Activated naive CD8-positive, alpha-beta T cell treated with anti-CD3 and anti-CD28 coated beads, Interleukin-2, amount 10 ng/mL, durations not matched to agents 7 days and 5 days (primary cell): ENCODE measurements at regions not wholly inside any gene's neighbourhood (a gene's known extent, or its start where the extent isn't known, plus 50 kb on each side); places are given as distances from the start of the nearest gene placed in this dataset.

Experiments
- ATAC-seq: fragments of 150-1000 bp; cut with Tn5 transposase; one replicate; pipeline ENCODE4 v1.10.0; 2021; ENCODE audit warnings: low read depth, moderate library complexity
- POLR2A ChIA-PET: fragments of 350-600 bp; sonication (Branson Sonifier 250); formaldehyde crosslinking; loops from one replicate; lab custom pipeline; 2021; ENCODE audit warnings: antibody characterized with exemption; lab: Charles Lee
- DNase-seq: peaks from one replicate; pipeline ENCODE4 v3.0.0; 2021
- H3K27ac Mint-ChIP-seq: one replicate; pipeline ENCODE4 v1.8.0; 2022; ENCODE audit warnings: mild to moderate bottlenecking, mixed read lengths
- H3K27me3 Mint-ChIP-seq: one replicate; pipeline ENCODE4 v1.8.0; 2022; ENCODE audit warnings: mild to moderate bottlenecking, moderate library complexity, mixed read lengths
- H3K36me3 Mint-ChIP-seq: one replicate; pipeline ENCODE4 v1.8.0; 2021; ENCODE audit warnings: mild to moderate bottlenecking, mixed read lengths
- H3K4me1 Mint-ChIP-seq: one replicate; pipeline ENCODE4 v1.8.0; 2021; ENCODE audit warnings: mixed read lengths
- H3K4me3 Mint-ChIP-seq: one replicate; pipeline ENCODE4 v1.8.0; 2022; ENCODE audit warnings: mild to moderate bottlenecking, moderate library complexity, mixed read lengths
- H3K9me3 Mint-ChIP-seq: one replicate; pipeline ENCODE4 v1.8.0; 2021; ENCODE audit warnings: mixed read lengths

DNA sequence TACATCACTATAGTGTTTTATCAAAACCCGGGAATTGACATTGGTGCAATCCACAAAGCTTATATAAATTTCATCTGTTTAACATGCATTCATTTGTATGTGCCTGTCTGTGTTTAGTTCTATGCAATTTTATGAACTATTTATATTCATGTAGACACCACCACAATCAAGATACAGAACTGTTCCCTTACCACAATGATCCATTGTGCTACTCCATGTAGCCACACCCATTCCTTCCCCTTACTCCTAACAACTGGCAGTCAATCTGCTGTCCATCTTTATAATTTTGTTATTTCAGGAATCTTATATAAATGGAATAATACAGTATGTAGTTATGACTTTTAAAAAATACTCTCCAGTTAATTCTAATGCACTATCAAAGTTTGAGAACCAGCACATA, 389.5 kb downstream of the HTR1A start:
- Mint-ChIP-seq H3K9me3 (peaks cover 3% of the 10 kb centered on the region), H3K27ac (no peak overlapping the region), H3K4me1 (no peaks in the 10 kb centered on the region), H3K4me3 (no peak overlapping the region), H3K36me3 (no peaks in the 10 kb centered on the region), H3K27me3 (no peaks in the 10 kb centered on the region)
- DNase-seq (no peak), ATAC-seq (no peak)
- POLR2A ChIA-PET = no interaction called here

DNA sequence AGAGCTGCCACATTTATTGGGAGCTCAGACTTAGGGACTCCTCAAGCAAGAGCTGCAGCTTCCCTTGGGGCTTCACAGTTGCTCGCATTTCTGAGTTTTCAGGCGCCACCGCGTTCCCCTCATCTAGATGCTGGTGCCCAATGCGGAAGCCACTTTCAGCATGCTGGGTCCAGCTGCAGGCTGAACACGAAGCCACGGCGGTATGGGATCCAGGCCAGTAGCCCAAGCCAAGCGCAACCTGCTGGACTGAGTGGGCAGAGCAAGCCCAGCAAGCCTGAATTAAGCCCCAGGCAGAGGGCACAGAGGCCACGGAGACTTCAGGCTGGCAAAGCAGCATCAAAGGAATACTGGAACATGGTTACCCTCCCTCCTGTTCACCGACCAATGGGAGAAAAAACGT, 391.5 kb downstream of the HTR1A start:
- Mint-ChIP-seq H3K27ac (no peak overlapping the region), H3K9me3 (peaks cover 3% of the 10 kb centered on the region), H3K27me3 (no peaks in the 10 kb centered on the region), H3K36me3 (no peaks in the 10 kb centered on the region), H3K4me3 (no peak overlapping the region), H3K4me1 (no peaks in the 10 kb centered on the region)
- DNase-seq = no peak
- POLR2A ChIA-PET = no interaction called here
- no peak for ATAC-seq

DNA sequence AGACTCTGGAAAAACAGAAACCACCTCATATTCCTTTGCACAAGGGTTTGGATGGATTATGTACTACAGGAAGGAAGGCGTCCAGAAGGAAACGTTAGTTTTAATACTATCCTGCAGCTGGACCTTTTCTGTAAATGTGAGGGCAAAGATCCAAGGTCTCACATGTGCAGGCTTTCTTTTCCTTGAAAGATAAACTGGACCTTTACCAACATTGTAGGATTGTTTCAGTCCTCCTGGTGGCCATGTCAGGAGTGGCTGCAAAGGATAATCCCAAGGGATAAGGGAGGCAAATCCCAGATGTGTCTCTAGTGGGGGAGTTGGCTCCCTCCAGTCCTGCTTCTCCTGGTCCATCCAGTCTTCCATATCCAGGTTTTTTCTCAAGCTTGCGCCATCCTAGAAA, 397.5 kb downstream of the HTR1A start:
- H3K9me3 Mint-ChIP-seq = peaks cover 9% of the 10 kb centered on the region
- POLR2A ChIA-PET = no interaction called here
- H3K4me3 Mint-ChIP-seq = no peak overlapping the region
- ATAC-seq (no peak), DNase-seq (no peak)
- H3K27ac Mint-ChIP-seq = no peak overlapping the region
- no peaks in the 10 kb centered on the region for H3K27me3 Mint-ChIP-seq
- H3K36me3 Mint-ChIP-seq = no peaks in the 10 kb centered on the region
- H3K4me1 Mint-ChIP-seq = no peaks in the 10 kb centered on the region

DNA sequence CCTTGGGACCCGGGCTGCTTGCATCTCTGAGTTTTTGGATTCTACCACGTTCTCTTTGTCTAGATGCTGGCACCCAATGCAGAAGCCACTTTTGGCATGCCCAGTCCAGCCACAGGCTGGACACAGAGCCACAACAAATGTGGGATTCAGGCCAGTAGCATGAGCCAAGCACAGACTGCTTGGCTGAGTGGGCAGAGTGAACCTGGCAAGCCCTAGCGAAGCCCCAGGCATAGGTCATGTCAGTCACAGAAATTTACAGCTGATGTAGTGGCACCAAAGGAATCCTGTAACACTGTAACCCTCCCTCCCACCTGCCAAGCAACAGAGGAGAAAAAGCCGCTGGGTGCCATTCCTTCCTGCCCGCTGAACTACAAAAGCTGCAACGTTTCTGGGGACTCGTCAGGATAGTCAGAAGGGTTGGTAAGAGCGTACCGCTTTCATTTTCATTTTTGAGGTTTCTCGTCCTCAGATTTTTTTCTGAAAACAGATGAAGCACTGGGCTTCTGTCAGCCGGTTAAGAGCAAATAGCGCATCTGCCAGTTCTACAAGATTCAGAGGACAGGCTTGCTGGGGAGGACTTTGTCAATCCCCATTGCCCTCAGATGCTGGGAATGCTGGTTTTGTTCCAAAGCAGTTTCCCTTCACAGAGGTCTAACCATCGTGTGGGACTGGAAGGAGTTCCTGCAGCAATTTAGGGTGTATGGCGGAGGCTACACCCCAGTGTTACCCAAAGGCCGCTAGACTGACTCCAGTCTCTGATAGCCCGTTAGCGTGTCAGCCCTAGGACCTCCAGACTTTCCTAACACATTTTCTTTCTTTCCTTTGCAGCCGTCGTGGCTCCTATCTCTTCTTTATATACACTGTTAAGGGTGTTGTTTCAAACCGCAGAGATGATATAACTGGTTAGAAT, 399.0 kb downstream of the HTR1A start:
- Mint-ChIP-seq H3K27ac (no peak overlapping the region), H3K9me3 (peaks cover 7% of the 10 kb centered on the region), H3K36me3 (no peaks in the 10 kb centered on the region), H3K4me1 (no peaks in the 10 kb centered on the region), H3K4me3 (no peak overlapping the region), H3K27me3 (no peaks in the 10 kb centered on the region)
- POLR2A ChIA-PET = no interaction called here
- DNase-seq (no peak), ATAC-seq (no peak)

DNA sequence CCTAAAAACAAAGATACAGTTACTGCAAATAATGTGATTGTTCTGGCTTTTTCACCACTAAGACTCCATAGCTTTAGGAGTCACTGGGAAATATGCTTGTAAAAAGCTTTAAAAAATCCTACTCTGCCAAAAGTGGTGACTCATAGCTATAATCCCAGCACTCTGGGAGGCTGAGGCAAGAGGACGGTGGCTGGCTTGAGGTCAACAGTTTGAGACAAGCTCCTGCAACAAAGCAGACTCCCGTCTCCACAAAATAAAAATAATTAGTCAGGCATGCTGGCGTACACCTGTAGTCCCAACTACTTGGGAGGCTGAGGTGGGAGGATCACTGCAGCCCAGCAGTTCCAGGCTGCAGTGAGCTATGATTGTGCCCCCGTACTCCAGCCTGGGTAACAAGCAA, 406.4 kb downstream of the HTR1A start:
- no peak overlapping the region for H3K27ac Mint-ChIP-seq
- POLR2A ChIA-PET = no interaction called here
- H3K4me1 Mint-ChIP-seq = no peaks in the 10 kb centered on the region
- ATAC-seq (no peak), DNase-seq (no peak)
- H3K4me3 Mint-ChIP-seq = no peak overlapping the region
- H3K36me3 Mint-ChIP-seq = no peaks in the 10 kb centered on the region
- no peaks in the 10 kb centered on the region for H3K27me3 Mint-ChIP-seq
- peaks cover 2% of the 10 kb centered on the region for H3K9me3 Mint-ChIP-seq

DNA sequence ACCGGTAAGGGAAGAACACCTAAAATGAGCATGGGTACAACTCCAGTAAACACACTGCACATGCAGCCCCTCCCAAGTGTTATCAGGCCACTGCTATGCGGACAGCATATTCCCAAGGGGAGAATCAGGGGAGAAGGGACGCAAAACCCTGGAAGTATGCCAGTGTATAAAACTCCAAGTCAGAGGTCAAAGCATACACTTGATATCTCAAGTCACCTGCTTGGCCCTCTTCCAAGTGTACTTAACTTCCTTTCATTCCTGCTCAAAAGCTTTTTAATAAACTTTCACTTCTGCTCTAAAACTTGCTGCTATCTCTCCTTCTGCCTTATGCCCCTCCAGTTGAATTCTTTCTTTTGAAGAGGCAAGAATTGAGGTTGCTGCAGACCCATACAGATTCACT, 408.1 kb downstream of the HTR1A start:
- no peaks in the 10 kb centered on the region for H3K9me3 Mint-ChIP-seq
- no peak for DNase-seq
- no peak for ATAC-seq
- no peaks in the 10 kb centered on the region for H3K27me3 Mint-ChIP-seq
- no peaks in the 10 kb centered on the region for H3K4me1 Mint-ChIP-seq
- H3K27ac Mint-ChIP-seq = no peak overlapping the region
- POLR2A ChIA-PET = no interaction called here
- H3K4me3 Mint-ChIP-seq = no peak overlapping the region
- no peaks in the 10 kb centered on the region for H3K36me3 Mint-ChIP-seq

DNA sequence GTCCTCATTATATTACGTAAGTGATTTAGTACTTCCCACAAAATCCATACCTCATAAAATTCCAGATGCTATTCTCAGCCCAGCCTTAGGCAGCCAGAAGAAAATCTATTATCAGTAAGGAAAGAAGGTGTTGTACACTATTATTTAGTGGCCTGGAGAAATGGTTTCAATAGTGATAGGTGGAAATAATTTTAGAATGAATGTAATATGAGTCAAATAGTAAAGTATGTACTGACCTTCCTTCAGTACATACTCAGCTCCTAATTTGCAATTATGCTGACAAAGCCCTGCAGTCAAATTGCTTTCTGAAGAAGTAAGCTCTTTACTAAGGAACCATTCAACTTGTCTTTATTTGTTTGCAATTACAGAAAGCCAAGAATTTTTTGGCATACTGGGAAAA, 409.2 kb downstream of the HTR1A start:
- H3K9me3 Mint-ChIP-seq = no peaks in the 10 kb centered on the region
- H3K4me3 Mint-ChIP-seq = no peak overlapping the region
- POLR2A ChIA-PET = no interaction called here
- ATAC-seq = no peak
- H3K36me3 Mint-ChIP-seq = no peaks in the 10 kb centered on the region
- H3K27ac Mint-ChIP-seq = no peak overlapping the region
- no peaks in the 10 kb centered on the region for H3K4me1 Mint-ChIP-seq
- DNase-seq = no peak
- H3K27me3 Mint-ChIP-seq = no peaks in the 10 kb centered on the region

DNA sequence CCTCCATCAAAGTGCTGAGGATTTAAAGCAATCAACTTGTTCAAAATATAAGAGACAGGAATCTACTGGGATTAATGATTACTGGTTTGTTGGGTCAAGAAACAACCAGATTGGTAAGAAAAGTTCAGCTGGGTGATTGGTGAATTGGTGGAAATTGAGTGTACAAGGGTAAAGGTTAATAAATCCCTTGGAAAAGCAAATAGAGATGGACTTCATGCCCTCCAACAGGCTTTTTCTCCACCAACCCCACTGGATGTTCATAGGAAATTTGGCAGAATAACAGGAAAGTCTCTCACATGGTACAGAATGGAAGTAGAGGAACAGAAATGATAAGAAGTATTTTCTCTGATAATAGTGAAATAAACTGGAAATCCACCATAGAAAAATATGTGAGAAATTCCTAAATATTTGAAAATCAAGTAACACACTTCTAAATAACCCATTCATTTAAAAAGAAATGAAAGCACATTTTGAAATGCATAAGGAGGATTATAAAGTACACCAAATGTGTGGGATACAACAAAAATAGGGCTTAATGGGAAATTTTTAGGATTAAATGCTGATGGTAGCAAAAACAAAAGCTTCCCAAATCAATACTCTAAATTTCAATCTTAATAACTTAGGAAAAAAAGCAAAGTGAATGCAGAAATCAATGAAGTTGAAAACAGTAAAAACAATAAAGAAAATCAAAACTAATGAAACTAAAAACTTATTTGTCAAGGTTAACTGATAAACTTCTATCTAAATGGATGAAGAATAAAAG, 426.2 kb downstream of the HTR1A start:
- no peaks in the 10 kb centered on the region for H3K36me3 Mint-ChIP-seq

DNA sequence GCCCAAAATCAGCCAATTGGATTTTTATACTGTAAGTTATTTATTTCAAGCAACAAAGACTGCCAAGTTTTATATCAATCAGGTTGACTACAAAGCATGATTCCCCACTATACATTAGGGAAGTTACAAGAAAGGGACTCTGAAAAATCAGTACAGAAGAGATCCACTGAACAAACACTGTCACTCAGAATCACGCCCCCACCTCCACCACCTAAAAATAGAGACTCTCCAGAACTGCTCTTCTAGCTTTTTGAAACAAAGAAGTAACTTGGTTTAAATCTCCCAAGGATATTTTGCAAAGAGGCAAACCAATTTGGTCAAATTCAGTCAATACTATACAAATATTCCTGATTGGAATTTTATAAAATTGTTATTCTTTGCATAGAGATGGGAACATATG, 438.0 kb downstream of the HTR1A start:
- no peak for DNase-seq
- peaks cover 11% of the 10 kb centered on the region for H3K9me3 Mint-ChIP-seq
- no peaks in the 10 kb centered on the region for H3K27me3 Mint-ChIP-seq
- H3K4me3 Mint-ChIP-seq = no peak overlapping the region
- H3K27ac Mint-ChIP-seq = no peak overlapping the region
- H3K4me1 Mint-ChIP-seq = no peaks in the 10 kb centered on the region
- H3K36me3 Mint-ChIP-seq = no peaks in the 10 kb centered on the region
- POLR2A ChIA-PET = no interaction called here
- no peak for ATAC-seq

More for the DNA sequence above, 426.2 kb downstream of the HTR1A start:
- Mint-ChIP-seq H3K4me1 (no peaks in the 10 kb centered on the region), H3K9me3 (no peaks in the 10 kb centered on the region), H3K27ac (no peak overlapping the region), H3K27me3 (no peaks in the 10 kb centered on the region), H3K4me3 (no peak overlapping the region)
- ATAC-seq = no peak
- POLR2A ChIA-PET = no interaction called here
- DNase-seq = no peak

DNA sequence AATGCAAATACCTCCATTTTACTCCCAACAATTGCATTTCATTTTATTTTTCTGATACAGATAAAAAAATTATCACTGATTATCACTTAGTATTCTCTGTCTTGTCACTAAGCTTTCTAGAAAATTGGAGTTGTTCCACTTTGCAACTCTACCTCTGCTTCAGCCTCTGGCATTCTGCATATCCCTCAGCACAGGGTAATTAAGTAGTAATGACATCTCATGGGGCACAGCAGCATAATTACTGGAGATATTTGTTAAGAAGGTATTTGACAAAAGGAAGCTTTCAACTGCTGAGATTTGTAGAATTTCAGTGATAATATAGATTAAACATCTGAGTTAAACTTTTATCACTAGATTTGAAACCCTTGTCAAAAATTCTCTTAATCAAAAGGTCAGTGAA, 446.2 kb downstream of the HTR1A start:
- peaks cover 3% of the 10 kb centered on the region for H3K9me3 Mint-ChIP-seq

DNA sequence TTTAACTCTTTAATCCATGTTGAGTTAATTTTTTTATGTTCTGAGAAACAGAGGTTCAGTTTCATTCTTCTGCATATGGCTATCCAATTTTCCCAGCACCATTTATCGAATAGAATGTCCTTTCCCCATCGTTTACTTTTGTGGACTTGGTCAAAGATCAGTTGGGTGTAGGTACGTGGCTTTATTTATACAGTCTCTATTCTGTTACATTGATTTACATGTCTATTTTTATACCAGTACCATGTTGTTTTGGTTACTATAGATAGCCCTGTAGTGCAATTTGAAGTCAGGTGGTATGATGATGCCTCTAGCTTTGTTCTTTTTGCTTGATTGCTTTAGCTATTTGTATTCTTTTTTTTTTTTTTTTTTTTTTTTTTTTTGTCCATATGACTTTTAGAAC, 462.0 kb downstream of the HTR1A start:
- Mint-ChIP-seq H3K27me3 (no peaks in the 10 kb centered on the region), H3K4me1 (no peaks in the 10 kb centered on the region), H3K36me3 (no peaks in the 10 kb centered on the region), H3K4me3 (no peak overlapping the region), H3K9me3 (no peaks in the 10 kb centered on the region), H3K27ac (no peak overlapping the region)
- DNase-seq = no peak
- ATAC-seq = no peak
- POLR2A ChIA-PET = no interaction called here

More for the DNA sequence above, 446.2 kb downstream of the HTR1A start:
- no peaks in the 10 kb centered on the region for H3K36me3 Mint-ChIP-seq
- no peak overlapping the region for H3K27ac Mint-ChIP-seq
- POLR2A ChIA-PET = no interaction called here
- H3K27me3 Mint-ChIP-seq = no peaks in the 10 kb centered on the region
- DNase-seq (no peak), ATAC-seq (no peak)
- H3K4me3 Mint-ChIP-seq = no peak overlapping the region
- no peaks in the 10 kb centered on the region for H3K4me1 Mint-ChIP-seq

DNA sequence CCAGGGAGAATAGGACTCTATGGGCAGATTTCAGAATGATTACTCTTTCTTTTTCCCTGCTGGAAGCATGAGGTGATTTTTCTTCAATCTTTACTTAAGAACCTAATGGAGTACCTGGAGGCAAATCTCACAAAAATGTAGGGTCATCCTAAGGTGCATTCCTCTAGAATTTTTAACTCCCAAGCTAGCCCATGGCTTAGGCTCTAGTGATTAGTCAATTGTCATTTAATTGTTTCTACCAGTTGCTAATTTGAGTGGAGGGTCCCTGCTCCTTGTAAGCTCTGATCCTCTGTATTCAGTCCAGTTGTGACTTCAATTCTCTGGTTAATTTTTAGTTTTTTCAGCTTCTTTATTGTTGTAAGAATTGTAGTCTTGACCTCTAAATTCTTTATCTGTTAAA, 467.0 kb downstream of the HTR1A start:
- H3K4me1 Mint-ChIP-seq = no peaks in the 10 kb centered on the region
- no peaks in the 10 kb centered on the region for H3K9me3 Mint-ChIP-seq
- H3K36me3 Mint-ChIP-seq = no peaks in the 10 kb centered on the region
- no peak for DNase-seq
- H3K27ac Mint-ChIP-seq = no peak overlapping the region
- POLR2A ChIA-PET = no interaction called here
- H3K4me3 Mint-ChIP-seq = no peak overlapping the region
- ATAC-seq = no peak
- H3K27me3 Mint-ChIP-seq = no peaks in the 10 kb centered on the region

DNA sequence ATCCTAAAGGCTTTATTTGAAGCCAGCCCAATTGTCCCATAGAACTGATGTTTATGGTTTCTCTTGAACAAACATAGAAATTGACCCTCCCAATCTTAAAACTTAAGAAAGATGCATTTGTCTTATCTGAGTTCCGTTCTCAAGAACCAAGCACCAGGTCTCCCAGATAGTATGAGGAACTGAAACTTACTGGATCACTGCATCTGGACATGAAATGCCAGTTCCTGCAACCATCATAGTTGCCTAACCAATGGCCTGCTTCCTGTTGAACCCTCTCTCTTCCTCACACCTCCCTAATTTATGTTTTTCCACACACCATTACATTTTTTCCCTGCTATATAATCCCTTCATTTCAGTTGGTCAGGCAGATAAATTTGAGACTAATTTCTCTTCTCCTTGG, 478.9 kb downstream of the HTR1A start:
- DNase-seq (no peak), ATAC-seq (no peak)
- no peaks in the 10 kb centered on the region for H3K27me3 Mint-ChIP-seq
- H3K4me3 Mint-ChIP-seq = no peak overlapping the region
- no peaks in the 10 kb centered on the region for H3K4me1 Mint-ChIP-seq
- POLR2A ChIA-PET = no interaction called here
- H3K9me3 Mint-ChIP-seq = peaks cover 7% of the 10 kb centered on the region
- no peak overlapping the region for H3K27ac Mint-ChIP-seq
- no peaks in the 10 kb centered on the region for H3K36me3 Mint-ChIP-seq
